ENCODE measurements at regions not wholly inside any gene's neighbourhood (a gene's known extent, or its start where the extent isn't known, plus 50 kb on each side); places are given as distances from the start of the nearest gene placed in this dataset.

- no peak for TF ChIP-seq CTCF (IDR thresholded peaks at IDR 0.05; ENCODE audit: borderline replicate concordance, extremely low read depth, low read length, poor library complexity, severe bottlenecking)
- no peak for TF ChIP-seq EZH2 (IDR thresholded peaks at IDR 0.05; ENCODE audit: borderline replicate concordance, low read depth, low read length, severe bottlenecking)
These were observed 267.8 kb upstream of the NXPH2 start for GRCh38 chr2:139048017-139048416.

Data from DND-41 (cell line).